Lower leg skin (tissue), 3 donors: ENCODE measurements at regions not wholly inside any gene's neighbourhood (a gene's known extent, or its start where the extent isn't known, plus 50 kb on each side); places are given as distances from the start of the nearest gene placed in this dataset.

Experiments used
- POLR2A ChIP-seq, 2 donors: fragments of 450-650 bp; IDR thresholded peaks; one replicate each; pipeline ENCODE4 v1.6.1; 2016 to 2017; ENCODE audit warnings: antibody characterized with exemption in 2 of 2, mild to moderate bottlenecking in 1 of 2, moderate library complexity in 1 of 2
- TF ChIP-seq, protein P1 (sequence below), 3 donors: fragments of 450-650 bp; IDR thresholded peaks; one replicate each; pipeline ENCODE4 v1.5.1; 2016; ENCODE audit warnings: antibody characterized with exemption in 3 of 3, mild to moderate bottlenecking in 3 of 3, moderate library complexity in 2 of 3

DNA sequence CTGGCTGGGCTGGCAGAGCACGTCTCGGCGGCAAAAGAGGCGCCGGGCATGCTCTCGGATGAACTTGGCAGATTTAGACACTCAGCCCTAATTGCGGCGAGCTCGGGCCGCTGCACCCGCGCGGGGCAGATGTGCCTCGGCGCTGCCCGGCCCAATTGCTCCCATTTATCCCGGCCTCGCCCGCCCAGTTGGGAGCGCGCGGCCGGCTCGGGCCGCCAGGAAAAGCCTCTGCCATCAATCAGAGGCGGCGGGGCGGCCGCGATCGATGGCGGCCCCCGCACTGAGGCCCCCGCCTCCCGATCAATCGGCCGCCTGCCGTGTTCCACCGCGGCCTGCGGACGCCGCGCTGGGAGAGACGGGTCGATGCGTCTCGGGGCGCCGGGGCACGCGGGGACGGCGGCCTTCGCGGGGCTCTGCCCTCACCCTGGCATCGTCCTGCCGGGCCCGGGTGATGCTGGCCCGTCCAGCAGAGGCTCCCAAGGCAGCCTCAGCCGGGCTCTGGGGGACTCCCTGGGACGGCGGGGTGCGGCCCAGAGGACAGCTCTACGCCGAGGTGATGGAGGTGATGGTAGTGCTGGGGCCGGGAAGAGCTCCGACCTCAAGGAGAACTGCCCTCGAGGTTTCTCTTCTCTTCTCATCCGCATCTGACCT lies 200.9 kb upstream of the N4BP1 start:
- TF ChIP-seq POLR2A (IDR thresholded peaks at IDR 0.05): no peak
- TF ChIP-seq, protein P1, sequence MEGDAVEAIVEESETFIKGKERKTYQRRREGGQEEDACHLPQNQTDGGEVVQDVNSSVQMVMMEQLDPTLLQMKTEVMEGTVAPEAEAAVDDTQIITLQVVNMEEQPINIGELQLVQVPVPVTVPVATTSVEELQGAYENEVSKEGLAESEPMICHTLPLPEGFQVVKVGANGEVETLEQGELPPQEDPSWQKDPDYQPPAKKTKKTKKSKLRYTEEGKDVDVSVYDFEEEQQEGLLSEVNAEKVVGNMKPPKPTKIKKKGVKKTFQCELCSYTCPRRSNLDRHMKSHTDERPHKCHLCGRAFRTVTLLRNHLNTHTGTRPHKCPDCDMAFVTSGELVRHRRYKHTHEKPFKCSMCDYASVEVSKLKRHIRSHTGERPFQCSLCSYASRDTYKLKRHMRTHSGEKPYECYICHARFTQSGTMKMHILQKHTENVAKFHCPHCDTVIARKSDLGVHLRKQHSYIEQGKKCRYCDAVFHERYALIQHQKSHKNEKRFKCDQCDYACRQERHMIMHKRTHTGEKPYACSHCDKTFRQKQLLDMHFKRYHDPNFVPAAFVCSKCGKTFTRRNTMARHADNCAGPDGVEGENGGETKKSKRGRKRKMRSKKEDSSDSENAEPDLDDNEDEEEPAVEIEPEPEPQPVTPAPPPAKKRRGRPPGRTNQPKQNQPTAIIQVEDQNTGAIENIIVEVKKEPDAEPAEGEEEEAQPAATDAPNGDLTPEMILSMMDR (IDR thresholded peaks at IDR 0.05): no peak
